GM13976 (cell line): ENCODE measurements at regions not wholly inside any gene's neighbourhood (a gene's known extent, or its start where the extent isn't known, plus 50 kb on each side); places are given as distances from the start of the nearest gene placed in this dataset.

ENCODE experiments used
- DNase-seq: peaks from one replicate; pipeline ENCODE4 v3.0.0; 2012; ENCODE audit warnings: low spot score
- CTCF ChIP-seq: IDR thresholded peaks from 2 replicates; pipeline ENCODE4 v1.5.1; 2012; ENCODE audit warnings: borderline replicate concordance, mild to moderate bottlenecking; ENCODE audit not compliant: insufficient read depth; ENCODE audit errors: extremely low read depth, missing control alignments, control extremely low read depth
- in situ Hi-C: fragments of 300-500 bp; cut with MboI; formaldehyde crosslinking; loops from one replicate; pipeline ENCODE4 v1.12.0; 2022; ENCODE audit warnings: low sequenced_read_pairs, mixed read lengths, inconsistent platforms; ENCODE audit not compliant: unreplicated experiment

DNA sequence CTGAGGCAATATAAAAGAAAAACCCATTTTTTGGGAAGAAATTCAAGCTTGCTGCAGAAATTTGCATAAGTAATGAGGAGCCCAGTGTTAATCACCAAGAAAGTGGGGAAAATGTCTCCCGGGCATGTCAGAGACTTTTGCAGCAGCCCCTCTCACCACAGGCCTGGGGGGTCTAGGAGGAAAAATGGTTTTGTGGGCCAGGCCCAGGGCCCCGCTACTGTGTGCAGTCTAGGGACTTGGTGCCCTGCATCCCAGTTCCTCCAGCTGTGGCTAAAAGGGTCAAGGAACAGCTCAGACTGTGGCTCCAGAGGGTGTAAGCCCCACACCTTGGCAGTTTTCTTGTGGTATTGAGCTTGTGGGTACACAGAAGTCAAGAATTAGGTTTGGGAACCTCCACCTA is 209.7 kb downstream of the HDGFL1 start:
- no peak for TF ChIP-seq CTCF
- in situ Hi-C loops = no loop called here
- no peak for DNase-seq

- in situ Hi-C loops = no loop called here
- TF ChIP-seq CTCF = no peak
- DNase-seq = no peak
Observed at GRCh38 chr6:22783931-22784330, 214.6 kb downstream of the HDGFL1 start.

GRCh38 chr6:22784601-22785410 is 215.4 kb downstream of the HDGFL1 start:
- TF ChIP-seq CTCF = no peak
- in situ Hi-C loops = no loop called here
- no peak for DNase-seq

DNA sequence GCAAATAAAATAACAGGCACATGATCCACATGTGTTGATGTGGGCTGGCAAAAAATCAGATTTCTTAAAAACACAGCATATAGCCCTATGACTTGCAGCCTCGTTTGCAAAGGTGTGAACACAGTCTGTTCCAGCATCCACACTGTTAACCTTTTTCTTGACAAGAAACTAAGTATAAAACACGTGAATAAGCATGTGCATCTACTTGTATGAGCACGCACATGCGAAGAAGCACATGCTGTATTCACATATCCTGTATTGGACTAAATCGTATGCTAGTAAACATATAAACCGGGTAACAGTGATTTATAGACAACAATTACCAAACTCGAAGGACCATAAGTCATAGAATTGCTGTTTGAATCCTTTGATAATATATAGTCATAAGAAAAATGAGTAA is 218.7 kb downstream of the HDGFL1 start:
- TF ChIP-seq CTCF = no peak
- in situ Hi-C loops = no loop called here
- no peak for DNase-seq

DNA sequence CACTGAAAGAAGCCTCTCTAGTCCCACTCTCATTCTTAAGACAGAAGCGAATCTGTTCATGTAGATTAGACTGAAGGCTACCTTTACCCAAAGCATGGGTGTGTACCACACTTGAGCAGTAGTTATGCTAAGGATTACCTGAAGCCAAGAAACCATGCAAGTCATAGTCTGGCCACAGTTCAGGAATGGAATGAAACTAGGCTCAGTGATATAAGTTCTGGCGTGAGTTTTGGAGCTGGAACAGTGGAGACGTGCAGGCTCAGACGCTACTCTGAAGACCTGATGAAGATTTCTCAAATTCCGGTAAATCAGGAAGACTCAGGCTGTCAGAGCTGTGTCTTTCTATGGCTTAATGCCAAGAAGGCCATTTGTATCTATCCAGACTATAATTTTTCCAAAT is 219.9 kb downstream of the HDGFL1 start:
- in situ Hi-C loops = no loop called here
- no peak for TF ChIP-seq CTCF
- no peak for DNase-seq

DNA sequence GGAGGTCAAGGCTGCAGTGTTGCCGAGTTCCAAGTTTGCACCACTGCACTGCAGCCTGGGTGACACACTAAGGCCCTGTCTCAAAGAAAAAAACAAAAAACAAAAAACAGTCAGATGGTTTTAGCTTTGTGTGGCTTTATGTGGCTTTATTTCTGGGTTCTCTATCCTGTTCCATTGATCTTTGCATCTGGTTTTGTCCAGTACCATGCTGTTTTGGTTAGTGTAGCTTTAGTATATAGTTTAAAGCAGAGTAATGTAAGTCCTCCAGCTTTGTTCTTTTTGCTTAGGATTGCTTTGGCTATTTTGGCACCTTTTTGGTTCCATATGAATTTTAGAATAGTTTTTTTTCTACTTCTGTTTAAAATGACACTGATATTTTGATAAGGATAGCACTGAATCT is 225.5 kb downstream of the HDGFL1 start:
- no peak for DNase-seq
- in situ Hi-C loops = no loop called here
- TF ChIP-seq CTCF = no peak
